GM19438 (cell line): ENCODE measurements at regions not wholly inside any gene's neighbourhood (a gene's known extent, or its start where the extent isn't known, plus 50 kb on each side); places are given as distances from the start of the nearest gene placed in this dataset.
"Not testable (repeated sequence)": the region's sequence is repeated elsewhere in the genome, so short reads cannot be mapped to it uniquely, and the experiment has no call there.

Experiments used
- ATAC-seq: cut with Tn5 transposase; IDR thresholded peaks from one replicate; pipeline ENCODE4 v1.9.1; 2021; ENCODE audit warnings: low read depth; ENCODE audit not compliant: unreplicated experiment

GRCh38 chr11:81644239-81644840, 1089.3 kb downstream of the FAM181B start:
- ATAC-seq, result peak; percentile 98

DNA sequence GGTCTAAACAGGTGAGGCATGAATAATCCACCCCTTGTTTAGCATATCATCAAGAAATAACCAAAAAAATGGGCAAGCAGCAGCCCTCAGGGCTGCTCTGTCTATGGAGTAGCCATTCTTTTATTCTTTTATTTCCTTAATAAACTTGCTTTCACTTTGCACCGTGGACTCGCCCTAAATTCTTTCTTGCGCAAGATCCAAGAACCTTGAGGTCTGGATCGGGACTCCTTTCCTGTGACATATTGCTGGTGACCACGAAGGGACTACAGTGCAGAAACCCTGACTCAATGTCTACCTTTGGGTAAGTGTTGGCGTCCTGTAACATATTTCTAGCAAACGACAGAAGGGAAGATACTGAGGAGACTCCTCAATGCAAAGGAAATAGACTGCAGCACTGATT, 1099.2 kb downstream of the FAM181B start:
- ATAC-seq, result no peak

GRCh38 chr11:81602508-81602907, 1131.2 kb downstream of the FAM181B start:
- no peak for ATAC-seq

- no peak for ATAC-seq
These were observed 1137.0 kb downstream of the FAM181B start for GRCh38 chr11:81596704-81597103.

DNA sequence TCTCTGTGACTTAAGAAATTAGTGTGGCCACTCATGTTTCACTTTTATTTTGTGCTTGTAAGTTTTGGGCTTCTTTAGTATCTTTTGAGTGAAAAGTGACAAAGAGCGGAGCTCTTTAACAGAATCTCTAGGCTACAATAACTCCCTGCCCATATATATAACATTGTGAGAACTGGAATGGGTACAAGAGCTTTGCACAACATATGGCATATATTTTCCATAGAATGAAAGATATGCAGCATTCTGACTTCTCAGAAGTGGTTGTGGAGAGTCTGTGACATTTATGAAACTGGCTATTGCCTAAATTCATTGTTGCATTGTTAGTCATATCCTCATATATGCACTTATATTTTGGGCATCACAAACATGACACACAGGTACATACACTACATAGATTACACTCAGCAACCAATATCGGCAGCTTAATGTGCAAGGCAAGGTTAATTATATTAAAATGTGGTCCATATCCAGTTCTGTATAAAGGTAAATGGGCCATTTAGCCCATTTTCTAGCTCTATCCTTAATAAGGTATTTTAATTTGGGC, 1148.2 kb downstream of the FAM181B start:
- no peak for ATAC-seq

DNA sequence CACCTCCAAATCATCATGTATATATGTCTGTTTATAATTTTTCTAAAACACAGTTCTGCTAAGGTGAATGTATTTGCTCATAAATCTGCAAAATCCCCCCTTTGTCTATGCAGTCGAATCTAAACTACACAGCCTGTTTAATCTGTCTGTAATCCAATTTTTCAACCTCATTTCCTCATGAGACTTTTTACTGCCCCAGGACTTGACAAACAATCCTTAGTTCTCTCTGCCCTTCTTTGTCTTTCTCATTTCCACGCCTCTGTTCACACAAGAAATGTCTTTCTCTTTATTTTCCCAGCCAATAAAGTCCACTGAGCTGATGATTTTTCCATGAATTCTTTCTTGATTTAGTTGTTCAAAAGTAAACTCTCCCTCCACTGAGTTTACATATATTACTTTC, 1154.3 kb downstream of the FAM181B start:
- no peak for ATAC-seq

DNA sequence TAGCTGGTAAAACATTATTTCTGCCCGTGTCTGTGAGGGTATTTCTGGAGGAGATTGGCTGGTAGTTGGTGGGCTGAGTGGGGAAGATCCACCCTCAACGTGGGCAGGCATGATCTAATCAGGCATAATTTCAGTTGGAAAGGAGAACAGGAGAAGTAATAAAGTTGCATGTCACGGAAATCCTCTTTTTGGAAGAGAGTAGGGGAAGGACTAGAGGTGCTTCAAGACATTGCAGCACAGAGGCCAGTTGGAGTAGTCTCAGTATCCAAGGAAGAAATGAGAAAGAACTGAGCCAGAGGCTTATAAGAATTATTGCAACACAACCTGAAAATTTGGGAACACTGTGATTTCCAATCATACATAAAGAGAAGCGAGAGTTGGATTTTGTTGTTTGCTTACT, 1155.1 kb downstream of the FAM181B start:
- no peak for ATAC-seq

- ATAC-seq, result no peak
These were observed 1159.4 kb downstream of the FAM181B start for GRCh38 chr11:81574301-81574700.

- ATAC-seq, result no peak
These were observed 1160.3 kb downstream of the FAM181B start for GRCh38 chr11:81573367-81573766.

DNA sequence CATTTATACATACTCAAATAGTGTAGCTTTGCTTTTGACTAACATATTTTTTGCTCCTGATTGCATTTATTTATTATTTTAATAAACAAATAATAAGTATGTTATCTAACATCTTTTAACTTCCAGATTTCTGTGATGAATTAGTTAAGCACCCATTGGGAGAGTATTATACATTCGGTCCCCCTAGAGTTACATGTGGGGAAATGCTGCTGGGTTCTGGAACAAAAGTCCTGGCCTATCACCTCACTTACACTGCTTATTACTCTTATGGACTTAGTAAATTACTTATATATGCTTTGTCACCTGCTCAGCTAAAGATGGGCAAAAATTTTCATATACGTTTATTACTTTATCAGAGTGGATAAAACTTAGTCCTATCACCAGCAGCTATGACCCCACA, 1163.0 kb downstream of the FAM181B start:
- no peak for ATAC-seq

- ATAC-seq, result no peak
These were observed 1163.7 kb downstream of the FAM181B start for GRCh38 chr11:81569999-81570398.

DNA sequence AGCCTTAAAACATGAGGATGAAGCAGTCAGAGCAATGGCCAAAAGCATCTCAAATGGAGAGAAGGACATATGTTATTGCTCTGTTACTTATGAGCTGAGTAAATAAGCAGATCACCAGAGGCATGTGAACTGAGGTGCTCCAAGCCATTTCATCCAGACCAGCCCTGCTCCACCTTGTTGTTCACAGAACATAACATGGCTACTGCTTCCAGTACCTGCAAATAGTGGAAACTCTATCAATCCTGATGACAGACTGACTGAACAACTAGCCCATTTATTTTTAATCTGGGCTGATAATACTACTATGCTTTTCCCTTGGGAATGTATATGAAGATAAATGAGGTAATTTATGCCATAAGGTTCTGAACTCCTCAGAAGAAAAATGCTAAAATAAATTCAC, 1164.7 kb downstream of the FAM181B start:
- no peak for ATAC-seq

- ATAC-seq, result no peak
These were observed 1185.5 kb downstream of the FAM181B start for GRCh38 chr11:81548123-81548522.

GRCh38 chr11:81539806-81540205, 1193.9 kb downstream of the FAM181B start:
- not testable (repeated sequence) for ATAC-seq

DNA sequence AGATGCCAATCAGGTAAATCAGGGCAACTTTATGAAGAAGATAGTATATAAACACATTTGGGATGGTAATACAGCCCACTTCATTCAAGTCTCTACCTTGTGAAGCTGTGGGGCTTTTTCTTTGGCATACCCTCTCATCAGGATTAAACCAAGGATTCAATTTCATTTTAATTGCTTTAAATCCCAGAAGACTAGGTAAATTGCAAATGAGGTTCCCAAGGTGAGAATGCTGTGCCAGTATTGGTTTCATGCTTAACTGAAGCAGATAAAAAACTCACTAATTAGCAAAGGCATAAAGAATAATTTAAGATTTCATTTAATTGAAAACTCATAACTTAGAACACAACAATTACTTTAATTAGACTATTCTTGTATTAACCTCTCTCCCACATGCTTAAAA, 1218.1 kb downstream of the FAM181B start:
- ATAC-seq, result no peak

DNA sequence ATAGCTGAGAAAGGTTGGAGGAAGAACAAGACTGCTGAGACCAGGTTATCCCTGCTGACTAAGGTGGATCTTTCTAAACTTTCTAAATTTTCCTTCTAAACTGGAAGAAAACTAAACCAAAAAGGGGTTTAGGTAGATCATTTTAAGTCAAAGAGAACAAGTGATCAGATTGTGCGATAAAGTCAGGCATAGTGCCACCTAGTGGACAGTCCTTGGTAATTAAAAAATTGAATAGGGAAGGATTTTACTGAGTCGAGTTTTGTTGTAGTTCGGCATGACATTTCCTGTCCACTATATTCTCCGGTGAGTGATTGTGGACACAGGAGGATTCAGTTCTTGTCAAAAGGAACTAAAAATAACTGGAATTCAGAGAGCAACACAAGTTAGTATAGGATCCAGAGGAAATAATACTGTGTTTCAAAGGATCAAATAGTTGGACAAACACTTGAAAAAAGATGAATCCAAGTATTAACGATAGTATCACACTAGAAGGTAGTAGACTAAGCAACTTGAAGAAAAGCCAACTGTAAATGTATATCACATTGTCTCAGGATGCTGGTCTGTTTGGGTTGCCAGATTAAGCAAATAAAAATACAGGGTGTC, 1236.4 kb downstream of the FAM181B start:
- no peak for ATAC-seq

DNA sequence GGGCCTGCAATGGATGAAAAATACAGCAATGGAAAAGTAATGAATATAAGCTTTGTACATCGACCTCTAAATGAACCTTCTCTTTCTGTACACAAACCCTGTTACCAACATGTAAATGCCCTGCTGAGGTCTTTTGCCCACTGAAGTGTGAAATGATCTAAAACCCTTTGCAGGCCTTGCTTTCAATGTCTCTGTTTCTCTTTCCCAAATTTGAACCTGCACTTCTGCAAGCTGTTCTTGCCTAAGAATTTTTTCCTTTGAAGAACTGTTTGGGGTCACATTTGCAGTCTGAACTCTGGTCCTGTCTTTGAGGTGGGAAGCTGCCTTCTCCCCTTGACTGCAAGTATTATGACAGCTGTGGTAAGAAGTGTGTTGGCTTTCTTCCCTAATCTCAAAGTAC, 1237.1 kb downstream of the FAM181B start:
- ATAC-seq, result no peak

GRCh38 chr11:81495699-81496292, 1237.9 kb downstream of the FAM181B start:
- no peak for ATAC-seq

- ATAC-seq, result no peak
These were observed 1239.2 kb downstream of the FAM181B start for GRCh38 chr11:81494431-81494830.

GRCh38 chr11:81492923-81493445, 1240.7 kb downstream of the FAM181B start:
- ATAC-seq, result no peak

DNA sequence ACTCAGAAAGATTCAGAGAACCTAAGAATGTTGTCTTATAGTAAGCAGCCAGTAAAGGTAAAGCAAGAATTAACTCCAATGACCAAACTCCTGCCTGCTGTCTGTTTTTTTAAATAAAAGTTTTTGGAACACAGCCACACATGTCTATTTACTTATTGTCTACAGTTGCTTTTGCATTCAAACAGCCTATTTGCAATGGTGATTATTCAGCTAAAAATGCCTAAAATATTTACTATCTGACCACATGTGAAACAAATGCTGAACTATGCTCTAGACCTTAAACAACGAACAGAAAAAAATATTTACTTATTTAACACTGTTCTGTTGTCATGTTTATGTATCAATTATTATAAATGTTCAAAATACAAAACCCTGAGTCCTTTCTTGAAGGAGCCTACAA, 1246.6 kb downstream of the FAM181B start:
- no peak for ATAC-seq

- ATAC-seq, result no peak
These were observed 1249.5 kb downstream of the FAM181B start for GRCh38 chr11:81484196-81484595.
